ENCODE measurements at regions not wholly inside any gene's neighbourhood (a gene's known extent, or its start where the extent isn't known, plus 50 kb on each side); places are given as distances from the start of the nearest gene placed in this dataset.
"Not testable (repeated sequence)": the region's sequence is repeated elsewhere in the genome, so short reads cannot be mapped to it uniquely, and the experiment has no call there.

- DNase-seq = peak; percentile 44
- CTCF ChIA-PET; H3K4me3 Mint-ChIP-seq; POLR2A ChIA-PET; H3K27me3 Mint-ChIP-seq; H3K36me3 Mint-ChIP-seq (ENCODE audit: low read depth); H3K4me1 Mint-ChIP-seq; H3K9me3 Mint-ChIP-seq; H3K27ac Mint-ChIP-seq: not testable (repeated sequence)
These were observed 56.7 kb upstream of the GOLGA8R start for GRCh38 chr15:30470601-30471365.

DNA sequence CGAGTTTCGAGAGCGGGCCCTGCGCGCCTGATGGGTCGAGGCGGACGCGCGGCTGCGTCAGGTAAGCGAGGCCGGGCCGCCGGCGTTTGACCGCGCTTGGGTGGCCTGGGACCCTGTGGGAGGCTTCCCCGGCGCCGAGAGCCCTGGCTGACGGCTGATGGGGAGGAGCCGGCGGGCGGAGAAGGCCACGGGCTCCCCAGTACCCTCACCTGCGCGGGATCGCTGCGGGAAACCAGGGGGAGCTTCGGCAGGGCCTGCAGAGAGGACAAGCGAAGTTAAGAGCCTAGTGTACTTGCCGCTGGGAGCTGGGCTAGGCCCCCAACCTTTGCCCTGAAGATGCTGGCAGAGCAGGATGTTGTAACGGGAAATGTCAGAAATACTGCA lies 57.3 kb upstream of the GOLGA8R start:
- H3K9me3 Mint-ChIP-seq; DNase-seq; H3K27me3 Mint-ChIP-seq; H3K4me1 Mint-ChIP-seq; H3K4me3 Mint-ChIP-seq; H3K27ac Mint-ChIP-seq; CTCF ChIA-PET; H3K36me3 Mint-ChIP-seq (ENCODE audit: low read depth); POLR2A ChIA-PET: not testable (repeated sequence)

DNA sequence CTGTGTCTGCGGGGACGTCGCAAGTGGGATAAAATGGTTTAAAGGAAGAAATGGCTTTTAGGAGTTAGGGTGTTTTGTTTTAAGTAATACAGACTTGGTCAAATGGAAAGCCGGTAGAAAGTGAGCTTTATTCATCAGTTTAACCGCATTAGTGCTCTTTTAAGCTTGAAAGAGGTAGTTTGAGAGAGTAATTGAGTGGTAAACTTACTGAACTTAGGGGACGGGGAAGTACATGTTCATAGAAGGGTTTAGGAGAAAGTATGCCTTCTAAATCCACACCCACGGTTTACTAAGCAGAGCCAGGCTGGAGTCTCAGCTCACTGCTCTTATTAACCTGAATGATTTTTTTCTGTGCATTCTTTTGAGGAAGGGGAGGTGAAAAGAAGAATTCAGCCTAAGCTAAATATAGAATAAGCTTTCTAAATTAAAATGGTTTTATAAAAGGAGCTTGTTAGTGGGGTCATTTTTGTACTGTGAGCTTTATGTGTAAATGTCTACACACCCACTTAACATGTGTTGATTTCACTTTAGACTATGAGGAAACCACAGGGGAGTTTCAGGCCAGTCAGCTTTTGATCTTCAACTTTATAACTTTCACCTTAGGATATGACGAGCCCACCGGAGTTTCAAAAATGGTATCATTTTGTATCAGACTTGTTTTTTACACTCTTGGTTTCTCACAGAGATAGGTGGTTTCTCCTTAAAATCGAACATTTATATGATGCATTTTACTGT lies 57.9 kb upstream of the GOLGA8R start:
- POLR2A ChIA-PET; H3K4me1 Mint-ChIP-seq; H3K27me3 Mint-ChIP-seq; H3K27ac Mint-ChIP-seq; H3K9me3 Mint-ChIP-seq; H3K4me3 Mint-ChIP-seq; DNase-seq; H3K36me3 Mint-ChIP-seq (ENCODE audit: low read depth); CTCF ChIA-PET: not testable (repeated sequence)

- H3K27ac Mint-ChIP-seq; H3K4me1 Mint-ChIP-seq; H3K9me3 Mint-ChIP-seq; POLR2A ChIA-PET; CTCF ChIA-PET; H3K4me3 Mint-ChIP-seq; DNase-seq; H3K27me3 Mint-ChIP-seq; H3K36me3 Mint-ChIP-seq (ENCODE audit: low read depth): not testable (repeated sequence)
These were observed 67.0 kb upstream of the GOLGA8Q start for GRCh38 chr15:30484887-30485286.

- H3K36me3 Mint-ChIP-seq (ENCODE audit: low read depth); H3K4me1 Mint-ChIP-seq; H3K27me3 Mint-ChIP-seq; H3K4me3 Mint-ChIP-seq; CTCF ChIA-PET; DNase-seq; H3K9me3 Mint-ChIP-seq; H3K27ac Mint-ChIP-seq; POLR2A ChIA-PET: not testable (repeated sequence)
These were observed 62.6 kb upstream of the GOLGA8Q start for GRCh38 chr15:30489237-30489636.

- POLR2A ChIA-PET; H3K9me3 Mint-ChIP-seq; H3K4me3 Mint-ChIP-seq; H3K36me3 Mint-ChIP-seq (ENCODE audit: low read depth); DNase-seq; H3K4me1 Mint-ChIP-seq; CTCF ChIA-PET; H3K27me3 Mint-ChIP-seq; H3K27ac Mint-ChIP-seq: not testable (repeated sequence)
These were observed 61.5 kb upstream of the GOLGA8Q start for GRCh38 chr15:30490334-30490733.

GRCh38 chr15:30493947-30494346 lies 57.9 kb upstream of the GOLGA8Q start:
- H3K9me3 Mint-ChIP-seq; H3K27me3 Mint-ChIP-seq; CTCF ChIA-PET; POLR2A ChIA-PET; H3K4me3 Mint-ChIP-seq; H3K36me3 Mint-ChIP-seq (ENCODE audit: low read depth); H3K27ac Mint-ChIP-seq; DNase-seq; H3K4me1 Mint-ChIP-seq: not testable (repeated sequence)

GRCh38 chr15:30497275-30497674 lies 54.6 kb upstream of the GOLGA8Q start:
- H3K4me1 Mint-ChIP-seq; H3K27ac Mint-ChIP-seq; DNase-seq; H3K9me3 Mint-ChIP-seq; POLR2A ChIA-PET; H3K36me3 Mint-ChIP-seq (ENCODE audit: low read depth); H3K4me3 Mint-ChIP-seq; H3K27me3 Mint-ChIP-seq; CTCF ChIA-PET: not testable (repeated sequence)

GRCh38 chr15:30499233-30499632 lies 52.6 kb upstream of the GOLGA8Q start:
- H3K9me3 Mint-ChIP-seq; H3K4me1 Mint-ChIP-seq; H3K27ac Mint-ChIP-seq; CTCF ChIA-PET; POLR2A ChIA-PET; H3K4me3 Mint-ChIP-seq; H3K36me3 Mint-ChIP-seq (ENCODE audit: low read depth); H3K27me3 Mint-ChIP-seq; DNase-seq: not testable (repeated sequence)

GRCh38 chr15:30500511-30500910 lies 51.3 kb upstream of the GOLGA8Q start:
- POLR2A ChIA-PET; H3K27ac Mint-ChIP-seq; H3K27me3 Mint-ChIP-seq; DNase-seq; H3K4me3 Mint-ChIP-seq; H3K4me1 Mint-ChIP-seq; H3K9me3 Mint-ChIP-seq; H3K36me3 Mint-ChIP-seq (ENCODE audit: low read depth); CTCF ChIA-PET: not testable (repeated sequence)

Measured in activated CD4-positive, alpha-beta memory T cell treated with anti-CD3 and anti-CD28 coated beads, Interleukin-2, amount 10 ng/mL, durations not matched to agents 7 days and 5 days (primary cell).